GM23248 (cell line): ENCODE measurements at regions not wholly inside any gene's neighbourhood (a gene's known extent, or its start where the extent isn't known, plus 50 kb on each side); places are given as distances from the start of the nearest gene placed in this dataset.

Experiments used
- EZH2 ChIP-seq: fragments of 200-600 bp; sonication (generic); IDR thresholded peaks from 2 replicates; pipeline ENCODE4 v1.6.1; 2018; ENCODE audit warnings: antibody characterized with exemption, mild to moderate bottlenecking; ENCODE audit not compliant: insufficient read depth, poor library complexity, severe bottlenecking
- EZH2phosphoT487 ChIP-seq: fragments of 200-600 bp; sonication (generic); IDR thresholded peaks from 2 replicates; pipeline ENCODE4 v1.6.1; 2018; ENCODE audit warnings: antibody characterized with exemption, moderate library complexity, mild to moderate bottlenecking, low read depth; ENCODE audit not compliant: insufficient read depth

DNA sequence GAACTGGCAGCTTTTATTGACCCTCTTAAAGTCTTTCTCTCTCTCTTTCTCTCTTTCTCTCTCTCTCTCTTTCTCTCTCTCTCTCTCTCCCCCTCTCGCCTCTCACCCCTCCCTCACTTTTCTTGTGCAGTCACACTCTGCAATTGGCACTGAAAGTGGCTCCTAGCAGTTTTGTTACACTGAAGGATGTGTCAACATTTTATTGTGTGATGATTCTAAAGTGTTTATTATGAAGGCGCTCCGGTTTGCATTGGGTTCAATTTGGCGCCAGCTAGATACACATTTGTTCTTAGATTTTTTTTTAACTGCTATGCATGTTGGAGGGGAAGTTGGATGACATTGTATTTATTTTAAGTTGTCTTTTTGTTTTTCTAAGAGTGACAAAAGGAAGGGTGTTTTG, 64.0 kb upstream of the CHRM3 start:
- TF ChIP-seq EZH2phosphoT487 (no peak), EZH2 (no peak)
